ENCODE measurements at regions not wholly inside any gene's neighbourhood (a gene's known extent, or its start where the extent isn't known, plus 50 kb on each side); places are given as distances from the start of the nearest gene placed in this dataset.
"Not testable (repeated sequence)": the region's sequence is repeated elsewhere in the genome, so short reads cannot be mapped to it uniquely, and the experiment has no call there.

DNA sequence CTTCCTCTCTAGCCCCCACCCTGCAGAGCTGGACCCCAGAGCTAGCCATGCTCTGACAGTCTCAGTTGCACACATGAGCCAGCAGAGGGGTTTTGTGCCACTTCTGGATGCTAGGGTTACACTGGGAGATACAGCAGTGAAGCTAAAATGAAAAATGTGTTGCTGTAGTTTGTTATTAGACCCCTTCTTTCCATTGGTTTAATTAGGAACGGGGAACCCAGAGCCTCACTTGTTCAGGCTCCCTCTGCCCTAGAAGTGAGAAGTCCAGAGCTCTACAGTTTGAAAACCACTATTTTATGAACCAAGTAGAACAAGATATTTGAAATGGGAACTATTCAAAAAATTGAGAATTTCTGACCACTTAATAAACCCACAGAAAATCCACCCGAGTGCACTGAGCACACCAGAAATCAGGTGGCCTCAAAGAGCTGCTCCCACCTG lies 264.8 kb downstream of the OR4F29 start:
- TF ChIP-seq POLR2A, CTCF (IDR thresholded peaks at IDR 0.05): not testable (repeated sequence)
